Activated CD4-positive, alpha-beta T cell treated with anti-CD3 and anti-CD28 coated beads, Interleukin-2, amount 10 ng/mL, durations not matched to agents 7 days and 5 days (primary cell): ENCODE measurements at regions not wholly inside any gene's neighbourhood (a gene's known extent, or its start where the extent isn't known, plus 50 kb on each side); places are given as distances from the start of the nearest gene placed in this dataset.
"Not testable (repeated sequence)": the region's sequence is repeated elsewhere in the genome, so short reads cannot be mapped to it uniquely, and the experiment has no call there.

ENCODE experiments used
- CTCF ChIA-PET: fragments of 350-600 bp; sonication (Branson Sonifier 250); formaldehyde crosslinking; loops from one replicate; lab custom pipeline; 2021; ENCODE audit warnings: antibody characterized with exemption; lab: Charles Lee
- POLR2A ChIA-PET: fragments of 350-600 bp; sonication (Branson Sonifier 250); formaldehyde crosslinking; loops from one replicate; lab custom pipeline; 2021; ENCODE audit warnings: antibody characterized with exemption; lab: Charles Lee
- DNase-seq: peaks from one replicate; pipeline ENCODE4 v3.0.0-alpha.2; 2020
- H3K27ac Mint-ChIP-seq: one replicate; pipeline ENCODE4 v1.8.0; 2021; ENCODE audit warnings: mild to moderate bottlenecking, moderate library complexity, mixed read lengths
- H3K27me3 Mint-ChIP-seq: one replicate; pipeline ENCODE4 v1.8.0; 2021; ENCODE audit warnings: mixed read lengths
- H3K36me3 Mint-ChIP-seq: one replicate; pipeline ENCODE4 v1.8.0; 2021; ENCODE audit warnings: low read depth, mixed read lengths
- H3K4me1 Mint-ChIP-seq: one replicate; pipeline ENCODE4 v1.8.0; 2021; ENCODE audit warnings: mixed read lengths
- H3K4me3 Mint-ChIP-seq: one replicate; pipeline ENCODE4 v1.8.0; 2021; ENCODE audit warnings: mild to moderate bottlenecking, moderate library complexity, mixed read lengths
- H3K9me3 Mint-ChIP-seq: one replicate; pipeline ENCODE4 v1.8.0; 2021; ENCODE audit warnings: mixed read lengths

DNA sequence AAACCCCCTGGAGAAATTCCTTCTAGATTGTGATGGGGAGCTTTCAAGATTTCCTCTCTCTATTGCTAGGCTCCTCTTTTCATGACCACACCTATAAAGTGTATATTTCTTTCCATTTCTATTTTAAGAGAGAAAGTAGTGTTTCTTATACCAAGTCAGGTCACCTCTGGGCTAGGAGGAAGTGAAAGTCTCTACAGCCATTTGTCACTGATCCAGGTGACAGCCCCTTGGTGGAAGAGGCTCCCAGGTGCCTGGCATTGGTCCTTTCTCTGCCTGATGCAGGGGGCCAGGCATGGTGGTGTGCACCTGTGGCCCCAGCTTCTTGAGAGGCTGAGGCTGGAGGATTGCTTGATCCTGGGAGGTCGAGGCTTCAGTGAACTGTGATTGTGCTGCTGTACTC is 64.7 kb downstream of the DHCR7 start:
- POLR2A ChIA-PET = no interaction called here
- H3K4me1 Mint-ChIP-seq = no peaks in the 10 kb centered on the region
- no peak overlapping the region for H3K27ac Mint-ChIP-seq
- CTCF ChIA-PET = no interaction called here
- H3K36me3 Mint-ChIP-seq = no peaks in the 10 kb centered on the region
- no peak overlapping the region for H3K4me3 Mint-ChIP-seq
- peaks cover 11% of the 10 kb centered on the region for H3K9me3 Mint-ChIP-seq
- peaks cover 2% of the 10 kb centered on the region for H3K27me3 Mint-ChIP-seq
- no peak for DNase-seq

DNA sequence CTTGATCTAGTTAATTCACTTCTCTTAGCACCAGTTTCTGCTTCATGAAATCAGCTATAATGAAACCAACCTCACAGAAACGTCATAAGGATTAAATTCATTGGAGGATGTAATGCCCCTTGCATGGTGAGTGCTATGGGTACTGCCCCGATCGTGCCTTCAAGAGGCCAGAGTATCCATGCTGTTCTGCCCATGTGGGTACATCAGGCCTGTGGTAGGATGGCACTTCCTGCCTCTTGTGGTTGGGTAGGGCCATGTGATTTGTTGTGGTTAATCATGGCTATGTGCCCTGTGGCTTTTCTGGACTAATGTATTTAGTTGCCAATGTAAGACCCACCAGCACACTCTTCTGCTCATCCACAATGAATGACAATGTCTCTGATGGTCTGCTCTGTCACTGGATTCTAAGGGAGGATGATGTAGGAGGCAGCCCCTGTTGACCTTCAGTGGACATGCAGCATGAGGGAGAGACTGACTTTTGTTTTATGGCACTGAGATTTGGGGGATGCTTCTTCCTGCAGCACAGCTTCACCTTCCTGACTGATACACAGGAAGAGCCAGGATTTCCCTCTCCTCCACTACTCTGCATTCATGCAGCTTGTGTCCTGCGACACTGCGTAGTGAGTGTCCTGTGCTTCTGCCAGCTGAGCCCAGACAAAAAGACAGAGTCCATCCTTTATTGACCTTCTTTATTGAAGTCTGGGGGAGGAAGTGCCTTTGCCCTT is 66.2 kb downstream of the DHCR7 start:
- Mint-ChIP-seq H3K27me3 (peaks cover 2% of the 10 kb centered on the region), H3K4me1 (no peaks in the 10 kb centered on the region), H3K4me3 (no peak overlapping the region), H3K36me3 (no peaks in the 10 kb centered on the region), H3K9me3 (no peaks in the 10 kb centered on the region), H3K27ac (no peak overlapping the region)
- ChIA-PET CTCF (no interaction called here), POLR2A (no interaction called here)
- no peak for DNase-seq

DNA sequence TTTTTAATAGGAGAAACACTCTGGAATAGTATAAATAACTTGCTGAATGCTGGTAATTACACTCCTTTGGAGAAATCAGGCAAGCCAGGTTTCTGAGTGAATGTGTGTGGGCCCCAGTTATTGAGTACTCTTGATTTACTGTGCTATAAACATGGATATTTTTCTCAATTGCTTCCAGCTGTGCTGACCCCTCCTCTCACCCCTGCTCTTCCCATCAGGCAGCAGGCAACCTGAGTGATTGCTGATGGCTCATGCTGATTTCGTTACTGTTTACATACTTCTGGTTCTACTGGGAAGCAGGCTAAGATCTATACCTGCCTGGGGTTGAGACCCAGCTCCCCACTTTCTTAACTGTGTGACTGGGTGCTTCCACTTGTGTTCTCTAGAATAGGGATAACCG is 68.5 kb downstream of the DHCR7 start:
- Mint-ChIP-seq H3K36me3 (no peaks in the 10 kb centered on the region), H3K9me3 (no peaks in the 10 kb centered on the region), H3K27me3 (peaks cover 12% of the 10 kb centered on the region), H3K4me3 (no peak overlapping the region), H3K27ac (no peak overlapping the region), H3K4me1 (no peaks in the 10 kb centered on the region)
- ChIA-PET CTCF (no interaction called here), POLR2A (no interaction called here)
- DNase-seq = no peak

DNA sequence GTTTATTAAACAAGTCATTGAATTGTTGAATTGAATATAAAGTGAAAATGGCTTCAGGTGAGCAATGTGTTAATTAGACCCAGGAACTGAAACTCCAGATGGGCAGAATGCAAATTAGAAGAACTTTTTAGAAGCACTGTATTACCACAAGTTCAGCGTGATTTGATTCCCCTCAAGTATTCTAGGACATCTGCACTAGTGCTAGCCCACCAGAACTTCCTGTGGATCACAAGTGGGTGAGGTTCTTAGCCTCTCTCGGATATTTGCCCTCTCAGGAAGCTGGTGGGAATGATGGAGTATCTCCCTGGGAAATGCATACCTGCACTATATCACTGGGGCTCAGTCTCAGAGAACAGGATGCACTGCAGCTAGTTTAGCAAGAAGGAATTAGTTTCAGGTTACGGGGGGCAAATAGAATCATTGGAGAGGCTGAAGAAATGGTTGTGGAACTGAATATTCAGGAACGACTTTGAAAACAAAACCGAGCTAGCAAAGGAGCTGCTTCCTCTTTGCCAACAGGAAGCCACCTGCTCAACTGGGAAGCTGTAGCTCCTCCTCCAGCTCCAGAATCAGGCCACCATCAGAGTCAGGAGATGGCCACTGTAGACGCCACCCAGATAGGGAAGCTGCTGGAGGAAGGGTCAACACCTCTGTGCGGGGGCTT is 74.3 kb downstream of the DHCR7 start:
- Mint-ChIP-seq H3K4me1 (no peaks in the 10 kb centered on the region), H3K4me3 (no peak overlapping the region), H3K27ac (no peak overlapping the region), H3K36me3 (no peaks in the 10 kb centered on the region), H3K27me3 (peaks cover 12% of the 10 kb centered on the region), H3K9me3 (no peaks in the 10 kb centered on the region)
- CTCF ChIA-PET = no interaction called here
- POLR2A ChIA-PET = no interaction called here
- DNase-seq = no peak

DNA sequence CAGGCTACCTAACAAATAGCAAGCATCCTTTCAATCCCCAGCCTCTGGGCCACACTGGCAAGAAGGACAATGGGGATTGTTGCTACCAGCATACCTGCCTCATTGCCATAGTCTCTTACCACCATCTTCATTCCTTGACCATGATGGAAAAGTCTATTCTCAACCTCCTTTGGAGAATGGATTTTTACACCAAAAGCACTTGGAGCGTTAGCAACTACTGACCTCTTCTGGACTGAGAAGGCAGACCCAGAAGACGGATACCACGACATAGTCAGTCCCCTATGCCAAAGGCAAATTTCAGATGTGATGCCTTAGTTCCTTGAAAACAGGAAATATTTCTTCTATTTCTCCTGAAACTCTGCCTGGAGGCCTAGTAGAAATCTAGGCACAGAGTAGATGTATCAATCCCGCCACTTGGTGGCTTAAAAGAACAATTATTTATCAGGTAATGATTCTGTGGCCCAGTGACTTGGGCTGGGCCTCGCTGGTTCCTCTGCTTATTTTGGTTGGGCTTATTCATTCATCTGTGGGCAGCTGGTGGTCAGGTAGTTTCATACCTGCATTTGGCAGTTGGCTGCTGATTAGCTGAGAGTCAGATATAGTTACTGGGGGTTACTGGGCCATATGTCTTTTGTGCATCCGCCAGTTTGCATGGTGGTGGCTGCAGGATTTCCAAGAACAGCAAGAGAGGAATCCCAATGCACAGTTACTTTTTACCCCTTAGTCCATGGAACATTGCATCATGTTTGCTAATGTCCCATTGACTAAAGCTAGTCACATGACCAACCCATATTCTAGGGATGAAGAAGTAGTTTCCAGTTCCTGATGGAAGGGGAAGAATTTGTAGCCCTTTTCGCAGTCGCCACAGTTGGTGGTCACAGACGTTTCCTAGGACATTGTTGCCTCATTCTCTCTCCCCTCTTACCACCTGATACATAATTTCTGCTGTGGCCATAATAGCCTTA is 75.2 kb downstream of the DHCR7 start:
- DNase-seq = no peak

DNA sequence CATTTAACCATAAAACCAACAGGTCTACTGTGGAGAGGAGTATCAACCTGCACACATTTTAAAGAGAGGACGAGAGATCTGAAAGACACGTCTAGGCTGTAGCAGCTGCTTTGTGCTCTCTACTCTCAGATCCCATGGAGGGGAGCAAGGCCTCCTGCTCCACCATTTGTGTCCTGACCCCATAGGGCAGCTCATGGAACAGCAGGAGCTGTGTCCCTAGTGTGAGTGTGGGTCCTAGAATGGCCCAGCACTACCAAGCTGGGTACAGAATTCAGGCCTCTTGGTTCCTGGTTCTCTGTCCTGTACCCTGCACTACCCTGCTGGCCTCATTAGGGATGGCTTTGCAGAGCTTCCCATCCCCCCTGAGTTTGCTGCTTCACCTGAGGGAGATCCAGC is 76.5 kb downstream of the DHCR7 start:
- POLR2A ChIA-PET = no interaction called here
- no peaks in the 10 kb centered on the region for H3K9me3 Mint-ChIP-seq
- no peak overlapping the region for H3K4me3 Mint-ChIP-seq
- peaks cover 10% of the 10 kb centered on the region for H3K27me3 Mint-ChIP-seq
- no peak for DNase-seq
- no peaks in the 10 kb centered on the region for H3K36me3 Mint-ChIP-seq
- no peaks in the 10 kb centered on the region for H3K4me1 Mint-ChIP-seq
- no peak overlapping the region for H3K27ac Mint-ChIP-seq
- CTCF ChIA-PET = no interaction called here

More for the DNA sequence above, 75.2 kb downstream of the DHCR7 start:
- H3K4me3 Mint-ChIP-seq = no peak overlapping the region
- H3K36me3 Mint-ChIP-seq = no peaks in the 10 kb centered on the region
- H3K9me3 Mint-ChIP-seq = no peaks in the 10 kb centered on the region
- H3K4me1 Mint-ChIP-seq = no peaks in the 10 kb centered on the region
- no peak overlapping the region for H3K27ac Mint-ChIP-seq
- H3K27me3 Mint-ChIP-seq = peaks cover 10% of the 10 kb centered on the region
- ChIA-PET POLR2A (no interaction called here), CTCF (no interaction called here)

DNA sequence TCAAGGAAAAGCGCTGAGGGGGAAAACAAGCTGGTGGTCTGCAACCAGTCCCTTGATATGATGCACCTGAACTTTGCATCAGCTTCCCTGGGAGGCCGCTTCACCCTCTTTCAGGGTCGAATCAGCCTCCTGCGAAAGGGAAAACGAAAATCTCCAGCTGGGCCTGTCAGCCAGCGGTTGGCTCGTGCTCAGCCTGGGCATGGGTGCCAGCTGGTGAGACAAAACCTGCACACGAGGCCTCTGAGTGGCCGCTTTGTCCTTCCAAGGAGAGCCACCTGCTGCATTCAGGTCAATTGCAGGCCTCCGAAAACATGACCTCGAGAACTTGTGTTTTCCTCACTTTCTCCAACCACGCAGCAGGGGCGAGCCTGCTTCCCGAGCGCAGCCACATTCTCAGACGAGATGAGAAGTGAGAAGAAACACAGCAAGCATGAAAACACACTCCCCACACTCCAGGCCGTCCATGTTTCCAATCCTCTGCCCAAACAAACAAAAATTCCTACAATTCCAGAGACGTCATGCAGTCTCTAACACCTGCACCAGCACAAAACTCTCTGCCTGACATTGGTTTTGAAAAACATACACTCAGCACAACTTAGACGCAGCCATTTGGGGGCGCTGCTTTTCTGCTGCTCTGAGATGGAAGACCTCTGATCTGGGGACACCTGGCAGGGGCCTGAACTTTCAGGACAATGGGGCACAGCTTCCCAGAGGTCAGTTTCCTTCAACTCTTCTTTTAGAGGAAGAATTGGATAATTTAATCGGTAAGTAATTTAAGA is 77.1 kb downstream of the DHCR7 start:
- Mint-ChIP-seq H3K27me3 (peaks cover 6% of the 10 kb centered on the region), H3K4me1 (no peaks in the 10 kb centered on the region), H3K4me3 (no peak overlapping the region), H3K36me3 (no peaks in the 10 kb centered on the region), H3K9me3 (no peaks in the 10 kb centered on the region), H3K27ac (no peak overlapping the region)
- POLR2A ChIA-PET = no interaction called here
- DNase-seq = no peak
- CTCF ChIA-PET = no interaction called here

DNA sequence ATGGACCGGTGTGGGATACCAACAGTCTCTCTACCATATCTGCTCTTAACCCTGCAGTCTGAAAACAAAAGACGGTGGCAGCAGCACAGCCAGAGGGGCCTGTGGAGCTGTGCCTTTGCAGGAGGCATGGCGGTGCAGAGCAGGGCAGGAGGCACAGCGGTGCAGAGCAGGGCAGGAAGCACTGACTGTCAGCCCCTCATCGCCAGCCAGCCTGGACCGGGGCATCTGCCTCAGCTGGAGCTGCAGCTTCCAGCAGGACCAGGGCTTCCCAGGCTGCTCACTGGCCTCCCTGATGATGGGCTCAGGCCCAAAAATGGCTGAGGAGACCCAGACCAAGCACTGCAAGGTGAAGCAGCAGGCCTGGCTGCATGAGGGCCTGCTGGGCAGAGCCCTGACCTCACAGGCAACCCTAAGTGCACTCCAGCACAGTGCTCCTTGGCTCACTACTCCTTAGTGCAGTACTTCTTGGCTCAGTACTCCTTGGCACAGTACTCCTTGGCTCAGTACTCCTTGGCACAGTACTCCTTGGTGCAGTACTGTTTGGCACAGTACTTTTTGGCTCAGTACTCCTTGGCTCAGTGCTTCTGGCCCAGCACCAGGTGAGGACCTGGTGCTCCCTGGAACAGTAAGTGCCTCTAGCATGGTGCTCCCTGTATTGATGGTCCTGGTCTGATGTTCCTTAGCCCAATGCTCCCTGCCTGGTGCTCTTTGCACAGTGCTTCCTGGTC is 78.0 kb downstream of the DHCR7 start:
- Mint-ChIP-seq H3K4me1 (no peaks in the 10 kb centered on the region), H3K27me3 (peaks cover 3% of the 10 kb centered on the region), H3K36me3 (no peaks in the 10 kb centered on the region), H3K9me3 (no peaks in the 10 kb centered on the region), H3K4me3 (no peak overlapping the region), H3K27ac (no peak overlapping the region)
- ChIA-PET POLR2A (no interaction called here), CTCF (no interaction called here)
- DNase-seq = no peak

DNA sequence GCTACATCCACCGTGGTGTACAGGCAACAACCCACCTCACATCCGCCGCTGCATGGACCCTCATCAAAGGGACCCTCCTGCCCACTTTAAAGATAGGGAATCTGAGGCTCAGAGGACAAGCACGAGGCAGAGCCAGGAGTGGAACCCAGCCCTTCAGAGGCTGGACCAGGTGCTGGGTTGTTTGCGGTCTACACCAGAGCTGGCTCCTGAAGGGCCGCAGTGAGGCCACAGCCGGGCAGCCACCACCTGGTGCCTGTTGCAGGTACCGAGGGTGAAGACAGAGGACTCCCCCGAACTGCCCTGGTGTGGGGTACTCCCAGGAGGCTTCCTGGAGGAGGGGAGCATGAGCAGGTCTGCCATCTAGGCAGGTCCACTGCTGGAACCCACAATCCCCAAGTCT is 78.8 kb downstream of the DHCR7 start:
- DNase-seq = no peak
- H3K36me3 Mint-ChIP-seq = no peaks in the 10 kb centered on the region
- ChIA-PET CTCF (no interaction called here), POLR2A (no interaction called here)
- H3K27me3 Mint-ChIP-seq = no peaks in the 10 kb centered on the region
- H3K27ac Mint-ChIP-seq = no peak overlapping the region
- H3K9me3 Mint-ChIP-seq = no peaks in the 10 kb centered on the region
- no peak overlapping the region for H3K4me3 Mint-ChIP-seq
- no peaks in the 10 kb centered on the region for H3K4me1 Mint-ChIP-seq

DNA sequence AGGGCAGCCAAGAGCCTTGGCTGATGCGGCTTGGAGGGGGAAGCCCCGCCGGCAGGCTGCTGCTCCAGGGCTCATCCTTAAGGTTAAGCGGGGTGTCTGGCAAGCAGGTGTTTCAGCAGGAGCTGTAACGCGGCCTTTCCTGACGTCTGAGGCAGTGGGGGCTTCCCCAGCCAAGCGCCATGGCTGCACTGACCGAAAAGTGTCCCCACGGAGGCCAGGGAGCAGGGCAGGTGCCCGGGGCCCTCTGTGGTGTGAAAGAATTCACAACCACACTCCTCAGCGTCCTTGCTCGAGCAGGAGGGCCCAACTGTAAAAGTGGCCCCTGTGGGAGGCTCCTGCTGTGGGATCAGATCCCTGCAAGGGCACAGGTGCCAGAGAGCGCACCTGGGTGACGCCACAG is 79.2 kb downstream of the DHCR7 start:
- no peaks in the 10 kb centered on the region for H3K9me3 Mint-ChIP-seq
- H3K4me1 Mint-ChIP-seq = no peaks in the 10 kb centered on the region
- H3K36me3 Mint-ChIP-seq = no peaks in the 10 kb centered on the region
- no peak for DNase-seq
- CTCF ChIA-PET = no interaction called here
- H3K4me3 Mint-ChIP-seq = no peak overlapping the region
- H3K27me3 Mint-ChIP-seq = no peaks in the 10 kb centered on the region
- POLR2A ChIA-PET = no interaction called here
- no peak overlapping the region for H3K27ac Mint-ChIP-seq

DNA sequence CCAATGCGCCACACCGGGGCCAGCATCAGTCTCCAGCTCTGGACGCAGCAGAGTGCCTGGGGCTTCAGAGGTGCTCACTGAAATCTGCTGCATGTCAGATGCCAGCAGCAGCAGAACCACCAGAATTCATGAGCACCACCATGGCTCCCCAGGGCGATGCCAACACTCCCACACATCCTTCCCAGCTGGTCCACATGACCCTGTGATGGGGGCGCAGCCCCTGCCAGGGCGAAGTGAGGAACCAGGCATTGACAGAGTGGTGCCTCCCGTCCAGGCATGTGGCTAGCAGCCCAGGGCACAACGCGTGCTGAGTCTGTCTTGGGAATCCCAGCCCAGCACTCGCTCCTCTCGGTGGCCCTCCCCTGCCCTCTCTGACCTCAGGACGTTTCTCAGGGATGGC is 80.4 kb downstream of the DHCR7 start:
- H3K4me1 Mint-ChIP-seq = no peaks in the 10 kb centered on the region
- H3K27me3 Mint-ChIP-seq = no peaks in the 10 kb centered on the region
- H3K36me3 Mint-ChIP-seq = no peaks in the 10 kb centered on the region
- ChIA-PET CTCF (no interaction called here), POLR2A (no interaction called here)
- DNase-seq = no peak
- no peak overlapping the region for H3K27ac Mint-ChIP-seq
- no peak overlapping the region for H3K4me3 Mint-ChIP-seq
- H3K9me3 Mint-ChIP-seq = no peaks in the 10 kb centered on the region

DNA sequence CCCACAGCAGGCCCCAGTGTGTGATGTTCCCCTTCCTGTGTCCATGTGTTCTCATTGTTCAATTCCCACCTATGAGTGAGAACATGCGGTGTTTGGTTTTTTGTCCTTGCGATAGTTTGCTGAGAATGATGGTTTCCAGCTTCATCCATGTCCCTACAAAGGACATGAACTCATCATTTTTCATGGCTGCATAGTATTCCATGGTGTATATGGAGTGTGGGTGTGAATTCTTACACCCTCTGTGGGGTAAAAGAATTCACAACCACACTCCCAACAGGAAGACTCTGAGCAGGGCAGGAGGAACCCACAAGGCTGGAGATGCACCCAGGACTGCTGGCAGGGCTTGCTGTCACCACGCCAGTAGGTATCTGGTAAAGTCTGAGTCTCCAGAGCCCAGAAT is 80.9 kb downstream of the DHCR7 start:
- H3K4me1 Mint-ChIP-seq, DNase-seq, POLR2A ChIA-PET, H3K9me3 Mint-ChIP-seq, H3K4me3 Mint-ChIP-seq, CTCF ChIA-PET, H3K27ac Mint-ChIP-seq, H3K27me3 Mint-ChIP-seq, H3K36me3 Mint-ChIP-seq: not testable (repeated sequence)
